GM12875 (cell line): ENCODE measurements at regions not wholly inside any gene's neighbourhood (a gene's known extent, or its start where the extent isn't known, plus 50 kb on each side); places are given as distances from the start of the nearest gene placed in this dataset.

Experiments
- H3K4me3 ChIP-seq: one replicate; pipeline ENCODE4 v1.5.1; 2011; ENCODE audit warnings: low read depth, low read length, control low read depth
- CTCF ChIP-seq: IDR thresholded peaks from 2 replicates; pipeline ENCODE4 v1.5.1; 2011; ENCODE audit warnings: low read depth, mild to moderate bottlenecking, control low read depth, inconsistent platforms, low read length, moderate library complexity, borderline replicate concordance; ENCODE audit not compliant: insufficient read depth

- no peak overlapping the region for H3K4me3 ChIP-seq
- TF ChIP-seq CTCF = no peak
These were observed 300.0 kb downstream of the PIK3R1 start for GRCh38 chr5:68515514-68515913.

GRCh38 chr5:68518286-68518685 lies 302.7 kb downstream of the PIK3R1 start:
- no peak for TF ChIP-seq CTCF
- no peak overlapping the region for H3K4me3 ChIP-seq

- H3K4me3 ChIP-seq = no peak overlapping the region
- TF ChIP-seq CTCF = no peak
These were observed 303.6 kb downstream of the PIK3R1 start for GRCh38 chr5:68519143-68519542.

- H3K4me3 ChIP-seq = no peak overlapping the region
- TF ChIP-seq CTCF = no peak
These were observed 306.2 kb downstream of the PIK3R1 start for GRCh38 chr5:68521776-68522175.

- no peak overlapping the region for H3K4me3 ChIP-seq
- TF ChIP-seq CTCF = no peak
These were observed 307.3 kb downstream of the PIK3R1 start for GRCh38 chr5:68522863-68523262.

- TF ChIP-seq CTCF = no peak
- H3K4me3 ChIP-seq = no peak overlapping the region
These were observed 313.3 kb downstream of the PIK3R1 start for GRCh38 chr5:68528821-68529273.

- no peak overlapping the region for H3K4me3 ChIP-seq
- no peak for TF ChIP-seq CTCF
These were observed 314.0 kb downstream of the PIK3R1 start for GRCh38 chr5:68529581-68529980.
